Spleen (tissue), 11 donors: ENCODE measurements at regions not wholly inside any gene's neighbourhood (a gene's known extent, or its start where the extent isn't known, plus 50 kb on each side); places are given as distances from the start of the nearest gene placed in this dataset.

Source experiments
- DNase-seq: peaks from one replicate; pipeline ENCODE4 v3.0.0-alpha.2; 2020
- H3K27ac ChIP-seq, 8 donors: fragments of 200-600 bp; sonication (generic) in 7 of 8; 1 replicate in 4 of 8; 2 replicates in 4 of 8; pipeline versions ENCODE4 v1.5.0 to v1.8.0; 2016 to 2021; ENCODE audit warnings: inconsistent platforms in 4 of 8, mild to moderate bottlenecking in 4 of 8, moderate library complexity in 1 of 8
- H3K27me3 ChIP-seq, 7 donors: fragments of 200-600 bp; sonication (generic) in 6 of 7; replicated peaks in 1 of 7; 1 replicate in 4 of 7; 2 replicates in 3 of 7; pipeline versions ENCODE4 v1.5.0 to v1.8.0; 2016 to 2021; ENCODE audit warnings: inconsistent platforms in 3 of 7, mild to moderate bottlenecking in 1 of 7
- H3K36me3 ChIP-seq, 6 donors: fragments of 200-600 bp; sonication (generic) in 5 of 6; 1 replicate in 4 of 6; 2 replicates in 2 of 6; pipeline versions ENCODE4 v1.5.0 to v1.8.0; 2016 to 2021; ENCODE audit warnings: inconsistent platforms in 2 of 6
- H3K4me1 ChIP-seq, 6 donors: fragments of 200-600 bp; sonication (generic) in 5 of 6; 1 replicate in 3 of 6; 2 replicates in 3 of 6; pipeline versions ENCODE4 v1.5.0 to v1.8.0; 2016 to 2021; ENCODE audit warnings: inconsistent platforms in 3 of 6
- H3K4me3 ChIP-seq, 8 donors: fragments of 200-600 bp; sonication (generic) in 7 of 8; 1 replicate in 4 of 8; 2 replicates in 4 of 8; pipeline versions ENCODE4 v1.5.0 to v1.8.0; 2016 to 2021; ENCODE audit warnings: inconsistent platforms in 4 of 8, mild to moderate bottlenecking in 4 of 8, moderate library complexity in 2 of 8
- H3K9me3 ChIP-seq, 8 donors: fragments of 200-600 bp; sonication (generic) in 7 of 8; 1 replicate in 4 of 8; 2 replicates in 4 of 8; pipeline versions ENCODE4 v1.5.0 to v1.8.0; 2016 to 2021; ENCODE audit warnings: inconsistent platforms in 4 of 8
- POLR2A ChIP-seq, 3 donors: fragments of 450-650 bp; IDR thresholded peaks; one replicate each; pipeline ENCODE4 v1.5.1; 2017; ENCODE audit warnings: antibody characterized with exemption in 3 of 3, mild to moderate bottlenecking in 1 of 3
- POLR2AphosphoS5 ChIP-seq, 3 donors: sonication (generic); formaldehyde crosslinking; IDR thresholded peaks; one replicate each; pipeline ENCODE4 v1.5.1; 2017; ENCODE audit warnings: antibody characterized with exemption in 3 of 3
- WGBS, 5 donors: extraction: QIAGEN DNeasy Blood & Tissue Kit in 3 of 5; methylation state at CpG; one replicate each; pipeline versions ENCODE4 v1.1.5 to v1.1.7; 2013 to 2018; 5-methylcytosine and 5-hydroxymethylcytosine counted together
- intact Hi-C: fragments of 100-400 bp; cut with DNase I; formaldehyde crosslinking; loops from one replicate; pipeline ENCODE4 v1.15.0; 2023; ENCODE audit warnings: low total_unique reads
- TF ChIP-seq, protein P1 (sequence below), 11 experiments: fragments of 200-600 bp in 7 of 11; fragments of 450-650 bp in 4 of 11; sonication (generic) in 4 of 11; IDR thresholded peaks in 8 of 11; conservative IDR thresholded peaks in 3 of 11; 1 replicate in 7 of 11; 2 replicates in 4 of 11; pipeline versions ENCODE4 v1.4.0 to v1.8.0; 2016 to 2021; ENCODE audit warnings: antibody characterized with exemption in 11 of 11, inconsistent platforms in 4 of 11, mild to moderate bottlenecking in 1 of 11
- donor health status: healthy with polysubstance abuse.
- donor health status: DM: no; HTN: no; CAD: no; lungs with moderate emphysema.
- donor health status: DM: no; HTN: no; CAD: no.
- donor health status: Bipolar disorder and iron deficiency.
- donor health status: healthy.
- donor health status: DM: no; HTN: no; CAD: no.
- donor health status: DM: yes; HTN: yes; CAD: no.

DNA sequence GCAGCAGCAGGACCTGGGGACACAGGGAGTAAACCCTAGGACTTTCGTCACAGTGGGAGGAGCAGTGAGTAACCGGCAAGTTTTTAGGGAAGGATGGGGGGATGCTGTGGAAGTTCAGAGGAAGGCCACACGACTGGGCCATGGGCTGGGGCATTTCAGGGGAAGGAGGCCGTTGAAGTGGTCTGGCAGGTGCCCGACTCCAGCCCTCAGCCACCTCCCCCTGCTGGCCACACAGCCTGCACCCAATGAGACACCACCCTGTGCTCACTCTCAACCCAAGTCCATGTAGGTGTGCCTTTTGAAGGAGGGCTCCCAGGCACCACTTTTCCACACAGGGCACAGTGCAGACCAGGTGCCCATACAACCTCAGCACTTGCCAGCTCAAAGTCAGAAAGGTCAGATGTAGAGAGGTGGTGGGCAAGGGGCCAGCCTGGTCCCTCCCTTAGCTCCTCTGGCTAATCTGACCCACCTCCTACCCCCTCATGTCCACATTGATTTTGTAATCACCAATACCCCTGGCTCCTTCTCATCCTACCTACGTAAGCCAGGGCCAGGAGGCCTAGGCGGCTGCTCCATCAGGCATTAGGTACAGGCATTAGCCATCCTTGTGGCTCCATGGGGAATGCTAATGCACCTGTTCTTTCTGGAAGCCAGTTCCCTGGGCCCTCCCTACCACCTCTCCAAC, 211.2 kb downstream of the SMAD2 start:
- intact Hi-C loops, result no loop called here

DNA sequence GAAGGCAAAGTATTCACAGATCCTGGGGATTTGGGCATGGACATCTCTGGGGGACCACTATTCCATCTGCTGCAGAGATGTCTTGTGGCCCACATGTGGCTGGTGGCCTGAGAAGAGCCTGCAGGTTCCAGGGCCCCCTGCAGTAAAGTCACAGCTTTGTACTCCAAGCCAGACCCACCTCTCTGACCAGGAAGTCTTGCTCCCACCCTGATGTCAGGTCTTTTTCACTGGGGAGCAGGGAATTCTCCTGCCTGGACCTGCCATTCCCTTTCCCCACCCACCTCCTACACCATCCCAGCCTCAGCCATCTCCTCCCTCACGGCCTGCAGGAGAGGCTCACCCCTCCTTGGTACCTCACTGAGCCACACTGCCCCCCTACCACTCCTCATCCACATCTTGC, 211.8 kb downstream of the SMAD2 start:
- Histone ChIP-seq H3K27me3 (peaks cover 0 to 14% (median 0%) of the 10 kb centered on the region in 7 donors), H3K9me3 (peaks cover 0 to 4% (median 0%) of the 10 kb centered on the region in 8 donors), H3K27ac (no peak overlapping the region), H3K36me3 (no peaks in the 10 kb centered on the region), H3K4me1 (no peaks in the 10 kb centered on the region), H3K4me3 (no peak overlapping the region)
- TF ChIP-seq, protein P1, sequence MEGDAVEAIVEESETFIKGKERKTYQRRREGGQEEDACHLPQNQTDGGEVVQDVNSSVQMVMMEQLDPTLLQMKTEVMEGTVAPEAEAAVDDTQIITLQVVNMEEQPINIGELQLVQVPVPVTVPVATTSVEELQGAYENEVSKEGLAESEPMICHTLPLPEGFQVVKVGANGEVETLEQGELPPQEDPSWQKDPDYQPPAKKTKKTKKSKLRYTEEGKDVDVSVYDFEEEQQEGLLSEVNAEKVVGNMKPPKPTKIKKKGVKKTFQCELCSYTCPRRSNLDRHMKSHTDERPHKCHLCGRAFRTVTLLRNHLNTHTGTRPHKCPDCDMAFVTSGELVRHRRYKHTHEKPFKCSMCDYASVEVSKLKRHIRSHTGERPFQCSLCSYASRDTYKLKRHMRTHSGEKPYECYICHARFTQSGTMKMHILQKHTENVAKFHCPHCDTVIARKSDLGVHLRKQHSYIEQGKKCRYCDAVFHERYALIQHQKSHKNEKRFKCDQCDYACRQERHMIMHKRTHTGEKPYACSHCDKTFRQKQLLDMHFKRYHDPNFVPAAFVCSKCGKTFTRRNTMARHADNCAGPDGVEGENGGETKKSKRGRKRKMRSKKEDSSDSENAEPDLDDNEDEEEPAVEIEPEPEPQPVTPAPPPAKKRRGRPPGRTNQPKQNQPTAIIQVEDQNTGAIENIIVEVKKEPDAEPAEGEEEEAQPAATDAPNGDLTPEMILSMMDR (IDR thresholded peaks at IDR 0.05 in 8 of 11, conservative IDR thresholded peaks at IDR 0.05 in 3 of 11), result no peak
- TF ChIP-seq POLR2AphosphoS5 (IDR thresholded peaks at IDR 0.05), result no peak
- DNase-seq, result no peak
- intact Hi-C loops, result no loop called here
- 57 to 76% (median 71%) methylated on average over 1 of the region's 1 CpG for WGBS, 5 donors

More for the DNA sequence above, 211.2 kb downstream of the SMAD2 start:
- Histone ChIP-seq H3K27me3 (peaks cover 0 to 10% (median 0%) of the 10 kb centered on the region in 7 donors), H3K27ac (no peak overlapping the region), H3K9me3 (peaks cover 0 to 4% (median 0%) of the 10 kb centered on the region in 8 donors), H3K36me3 (no peaks in the 10 kb centered on the region), H3K4me1 (no peaks in the 10 kb centered on the region), H3K4me3 (no peak overlapping the region)
- TF ChIP-seq POLR2AphosphoS5 (IDR thresholded peaks at IDR 0.05) (no peak), POLR2A (IDR thresholded peaks at IDR 0.05) (no peak)
- TF ChIP-seq, protein P1 (IDR thresholded peaks at IDR 0.05 in 8 of 11, conservative IDR thresholded peaks at IDR 0.05 in 3 of 11), result no peak
- WGBS, 5 donors, result 75 to 88% (median 78%) methylated on average over 7 of the region's 7 CpGs
- no peak for DNase-seq

DNA sequence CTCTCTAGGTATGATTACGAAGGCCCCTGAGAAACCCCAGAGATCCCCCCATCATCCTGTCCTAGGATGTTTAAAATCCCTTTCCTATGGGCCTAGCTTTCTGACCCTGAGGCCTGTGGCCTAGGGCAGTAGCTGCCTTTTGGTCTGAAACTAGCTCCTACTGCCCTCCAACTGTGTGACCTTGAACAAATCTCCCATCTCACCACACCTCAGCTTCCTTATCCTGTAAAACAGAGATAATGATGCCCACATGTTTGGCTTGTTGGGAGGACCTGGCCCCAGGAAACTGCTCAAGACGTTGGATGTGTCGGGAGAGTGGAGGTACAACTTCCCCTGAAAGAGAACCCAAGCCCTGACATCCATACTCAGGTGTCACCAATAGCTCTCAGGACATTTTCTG, 213.2 kb downstream of the SMAD2 start:
- Histone ChIP-seq H3K36me3 (no peaks in the 10 kb centered on the region), H3K27ac (no peak overlapping the region), H3K4me3 (no peak overlapping the region), H3K27me3 (peaks cover 0 to 16% (median 0%) of the 10 kb centered on the region in 7 donors), H3K9me3 (peaks cover 0 to 4% (median 0%) of the 10 kb centered on the region in 8 donors), H3K4me1 (no peaks in the 10 kb centered on the region)
- intact Hi-C loops, result no loop called here
- TF ChIP-seq POLR2A (IDR thresholded peaks at IDR 0.05) (no peak), POLR2AphosphoS5 (IDR thresholded peaks at IDR 0.05) (no peak)
- TF ChIP-seq, protein P1 (IDR thresholded peaks at IDR 0.05 in 8 of 11, conservative IDR thresholded peaks at IDR 0.05 in 3 of 11), result no peak
- WGBS, 5 donors, result 57 to 78% (median 71%) methylated on average over 3 of the region's 3 CpGs
- DNase-seq, result no peak

DNA sequence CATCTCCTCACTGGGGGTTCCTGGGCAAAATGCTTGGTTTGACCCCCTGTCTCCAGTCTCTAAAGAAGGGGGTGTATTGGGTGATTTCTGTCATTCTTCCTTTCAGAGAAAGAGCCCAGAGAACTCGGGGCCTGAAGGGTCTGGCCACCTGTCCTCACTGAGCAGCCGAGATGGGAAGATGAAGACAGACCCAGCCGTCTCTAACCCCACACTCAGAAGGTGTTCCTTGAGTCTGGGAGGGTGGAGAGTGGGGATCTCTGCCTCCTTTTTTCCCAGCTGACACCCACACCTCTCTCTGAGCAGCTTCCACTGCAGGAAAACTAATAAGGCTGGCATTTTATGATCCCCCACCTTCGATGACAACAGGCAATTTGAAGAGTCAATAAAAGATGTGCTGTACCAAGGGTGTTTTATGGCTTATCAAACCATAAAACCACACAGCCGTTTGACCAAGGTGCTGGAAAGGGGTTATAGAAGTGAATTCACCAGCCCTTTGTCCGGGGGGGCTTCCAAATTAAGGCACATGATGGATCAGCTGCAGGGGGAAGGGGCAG, 213.8 kb downstream of the SMAD2 start:
- Histone ChIP-seq H3K27me3 (peaks cover 0 to 16% (median 0%) of the 10 kb centered on the region in 7 donors), H3K9me3 (peaks cover 0 to 4% (median 0%) of the 10 kb centered on the region in 8 donors), H3K27ac (no peak overlapping the region), H3K4me1 (no peaks in the 10 kb centered on the region), H3K4me3 (no peak overlapping the region), H3K36me3 (no peaks in the 10 kb centered on the region)
- TF ChIP-seq, protein P1 (IDR thresholded peaks at IDR 0.05 in 8 of 11, conservative IDR thresholded peaks at IDR 0.05 in 3 of 11), result no peak
- TF ChIP-seq POLR2AphosphoS5 (IDR thresholded peaks at IDR 0.05) (no peak), POLR2A (IDR thresholded peaks at IDR 0.05) (no peak)
- no peak for DNase-seq
- intact Hi-C loops, result no loop called here
- WGBS, 5 donors, result 48 to 65% (median 53%) methylated on average over 6 of the region's 6 CpGs
